ENCODE measurements at regions not wholly inside any gene's neighbourhood (a gene's known extent, or its start where the extent isn't known, plus 50 kb on each side); places are given as distances from the start of the nearest gene placed in this dataset.

DNA sequence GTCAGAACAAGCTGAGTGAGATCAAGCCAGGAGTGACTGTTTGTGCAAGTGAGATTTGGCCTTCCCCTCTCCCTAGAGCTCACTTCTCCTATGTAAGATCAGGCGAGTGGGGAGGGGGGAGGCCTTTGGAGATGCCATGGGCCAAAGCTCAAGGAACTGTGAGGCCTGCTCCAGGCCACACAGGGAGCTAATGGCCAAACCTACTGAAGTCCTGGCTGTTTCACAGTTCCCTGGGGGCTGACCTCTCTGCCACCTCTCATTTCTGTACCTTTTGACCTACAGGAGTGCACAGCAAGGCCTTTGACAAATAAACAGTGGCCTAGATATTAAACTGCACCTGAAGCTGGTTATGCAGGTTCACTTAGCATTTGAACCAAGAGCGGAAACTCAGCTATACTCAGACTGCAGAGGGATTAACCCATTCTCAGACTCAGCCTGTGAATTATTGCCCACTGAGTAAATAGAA, 235.0 kb upstream of the NT5C1B start:
- DNase-seq, result no peak

GRCh38 chr2:18821431-18821830, 232.1 kb upstream of the NT5C1B start:
- no peak for DNase-seq

DNA sequence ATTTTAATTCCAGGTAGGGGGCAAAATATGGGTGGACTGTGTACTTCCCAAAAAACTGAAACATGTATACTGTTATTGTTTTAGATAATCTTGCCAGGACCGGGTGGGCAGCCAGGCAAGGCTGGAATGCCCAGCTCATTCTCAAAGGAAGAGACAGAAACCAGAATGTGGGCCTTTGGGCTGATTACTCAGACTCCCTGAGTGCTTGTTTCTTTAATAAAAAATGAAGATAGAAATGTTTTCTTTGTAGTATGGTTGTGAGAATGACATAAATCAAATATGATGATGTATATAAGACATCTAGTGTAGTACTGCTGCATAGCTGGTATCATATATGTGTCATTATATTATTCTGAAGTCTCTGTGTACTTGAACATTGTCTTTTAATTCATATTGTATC, 231.6 kb upstream of the NT5C1B start:
- no peak for DNase-seq

GRCh38 chr2:18819566-18819965, 230.2 kb upstream of the NT5C1B start:
- no peak for DNase-seq

DNA sequence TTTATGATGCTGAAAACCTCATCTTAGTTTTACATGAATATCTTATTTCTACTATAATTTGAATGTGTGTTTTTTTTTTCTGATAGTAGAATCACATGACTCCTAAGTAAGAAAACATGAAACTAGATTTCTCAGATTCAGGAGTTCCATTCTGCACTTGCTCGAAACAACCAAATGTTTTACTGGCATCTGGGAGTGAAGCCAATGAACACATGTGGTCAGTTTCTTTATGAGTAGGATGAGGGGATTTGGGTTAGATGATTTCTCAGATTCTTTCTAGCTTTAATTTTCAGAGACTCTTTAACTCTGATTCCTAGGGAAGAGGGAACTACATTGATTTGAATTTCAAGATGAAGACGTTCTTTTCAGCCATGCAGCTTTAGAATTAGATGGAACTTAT, 225.0 kb upstream of the NT5C1B start:
- no peak for DNase-seq

- no peak for DNase-seq
These were observed 215.2 kb upstream of the NT5C1B start for GRCh38 chr2:18804536-18804935.

- no peak for DNase-seq
These were observed 214.0 kb upstream of the NT5C1B start for GRCh38 chr2:18803141-18803939.

DNA sequence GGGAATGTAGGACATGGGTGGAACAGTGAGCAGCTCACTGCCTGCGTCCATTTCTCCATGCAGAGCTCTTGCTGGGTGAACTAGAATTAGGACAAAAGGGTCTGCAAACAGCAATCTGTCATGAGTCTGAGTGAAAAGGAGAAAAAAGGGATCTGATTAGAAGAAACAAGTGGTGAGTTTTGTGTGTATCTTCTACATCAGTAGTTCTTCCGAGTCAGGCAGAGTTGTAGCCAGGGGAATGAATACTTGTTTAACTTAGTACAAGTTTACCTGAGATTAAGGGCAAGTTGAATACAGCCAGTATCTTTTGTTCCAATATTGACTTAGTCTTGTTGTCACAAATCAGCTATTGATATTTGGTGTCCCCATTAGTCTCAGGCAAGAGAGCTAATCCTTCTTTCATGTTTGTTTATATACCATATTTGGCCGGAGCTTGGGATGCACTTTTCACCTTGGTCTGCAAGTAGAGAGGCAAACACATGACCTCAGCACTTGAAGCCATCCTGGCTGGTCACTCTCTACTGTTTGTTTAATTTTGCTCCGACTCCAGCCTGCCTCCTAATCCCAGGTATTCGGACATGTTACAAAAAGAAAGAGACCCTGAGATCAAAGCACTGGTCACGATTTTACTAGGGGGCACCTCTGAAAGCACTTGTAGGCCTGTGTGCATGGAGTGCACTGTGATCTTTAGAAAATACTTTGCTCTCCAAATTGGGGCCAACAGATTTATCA, 211.0 kb upstream of the NT5C1B start:
- no peak for DNase-seq

GRCh38 chr2:18799397-18799796, 210.0 kb upstream of the NT5C1B start:
- no peak for DNase-seq

GRCh38 chr2:18797133-18797845, 207.9 kb upstream of the NT5C1B start:
- no peak for DNase-seq

DNA sequence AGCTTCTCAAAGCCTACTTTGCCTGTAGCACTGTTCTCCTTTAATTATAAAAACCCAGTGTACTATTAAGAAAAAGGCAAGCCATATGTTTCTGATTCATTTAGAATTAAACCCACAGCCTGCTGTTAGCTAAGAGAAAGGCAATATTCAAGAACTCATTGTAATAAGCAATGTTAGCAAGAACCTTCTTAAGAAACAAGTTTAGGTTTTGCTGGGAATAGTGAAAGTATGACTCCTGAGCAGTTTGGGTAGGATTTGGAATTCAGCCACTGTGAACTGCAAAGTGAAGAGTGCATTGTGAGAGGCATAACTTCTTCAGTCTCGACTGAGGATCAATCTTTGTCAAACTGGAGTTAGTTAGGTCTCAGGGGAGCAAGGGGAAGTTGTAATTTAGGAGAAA, 206.5 kb upstream of the NT5C1B start:
- no peak for DNase-seq

DNA sequence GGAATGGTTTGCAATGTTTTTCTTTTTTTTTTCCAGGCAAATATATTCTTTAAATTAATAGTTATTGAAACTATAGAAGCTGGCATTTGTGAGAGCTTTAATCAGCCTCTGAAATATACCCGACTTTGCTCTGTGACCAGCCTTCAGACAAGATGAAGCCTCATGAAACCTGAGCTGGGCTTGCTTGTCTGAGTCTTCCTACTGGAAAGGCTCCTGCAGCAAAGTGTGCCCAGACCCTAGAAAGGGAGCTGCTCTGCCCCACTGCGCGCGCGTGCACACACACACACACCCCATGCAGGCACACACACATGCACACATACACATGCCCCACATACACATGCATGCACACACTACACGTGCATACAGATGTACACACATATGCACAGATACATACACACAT, 203.3 kb upstream of the NT5C1B start:
- DNase-seq, result no peak

DNA sequence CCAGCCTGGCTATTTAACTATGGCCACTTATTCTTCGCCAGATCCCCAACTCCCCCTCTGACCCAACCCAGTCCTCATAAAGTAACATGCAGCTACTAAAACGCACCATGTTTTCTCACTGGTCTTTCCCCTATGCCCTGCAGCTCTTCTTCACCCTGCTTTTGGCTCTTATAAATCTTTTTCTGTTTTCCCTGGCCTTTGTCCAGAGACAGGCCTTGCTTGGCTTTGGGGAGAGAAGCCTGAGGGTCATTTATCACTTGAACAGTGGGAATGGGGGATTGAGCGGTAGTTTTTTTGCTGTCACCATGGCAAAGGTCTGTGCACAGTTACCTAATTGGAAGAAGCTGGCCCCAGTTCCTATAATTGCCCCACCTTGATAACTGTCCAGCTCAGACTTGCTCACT, 202.9 kb upstream of the NT5C1B start:
- DNase-seq, result no peak

- no peak for DNase-seq
These were observed 201.9 kb upstream of the NT5C1B start for GRCh38 chr2:18791172-18791797.

DNA sequence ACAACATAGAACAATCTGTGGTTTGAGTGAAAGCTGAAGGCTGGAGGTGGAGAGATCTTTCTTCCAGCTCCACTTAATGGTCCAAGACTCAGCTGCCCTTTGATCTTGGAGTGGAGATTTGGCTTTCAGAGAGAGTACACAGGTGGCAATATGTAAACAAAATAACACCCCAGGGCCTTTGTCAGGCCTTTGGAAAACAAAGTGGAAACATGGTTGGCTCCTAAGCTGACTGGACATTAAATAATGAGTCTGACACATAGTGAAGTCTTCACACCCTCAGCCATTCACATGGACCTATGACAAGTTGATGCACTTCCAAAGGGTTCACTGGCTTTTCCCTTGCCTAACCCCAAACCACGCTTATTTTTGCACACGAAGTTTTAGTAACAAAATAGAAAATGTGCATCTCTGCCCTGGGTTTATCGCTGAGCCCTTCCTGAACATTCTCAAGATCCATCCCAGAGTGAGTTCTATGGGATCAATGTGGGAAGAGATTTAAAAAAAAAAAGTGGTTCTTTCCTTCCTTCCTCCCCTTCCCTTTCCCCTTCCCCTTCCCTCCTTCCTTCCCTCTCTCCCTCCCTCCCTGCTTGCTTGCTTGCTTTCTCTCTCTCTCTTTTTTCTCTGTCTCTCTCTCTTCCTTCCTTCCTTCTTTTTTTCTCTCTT, 201.3 kb upstream of the NT5C1B start:
- DNase-seq, result no peak

DNA sequence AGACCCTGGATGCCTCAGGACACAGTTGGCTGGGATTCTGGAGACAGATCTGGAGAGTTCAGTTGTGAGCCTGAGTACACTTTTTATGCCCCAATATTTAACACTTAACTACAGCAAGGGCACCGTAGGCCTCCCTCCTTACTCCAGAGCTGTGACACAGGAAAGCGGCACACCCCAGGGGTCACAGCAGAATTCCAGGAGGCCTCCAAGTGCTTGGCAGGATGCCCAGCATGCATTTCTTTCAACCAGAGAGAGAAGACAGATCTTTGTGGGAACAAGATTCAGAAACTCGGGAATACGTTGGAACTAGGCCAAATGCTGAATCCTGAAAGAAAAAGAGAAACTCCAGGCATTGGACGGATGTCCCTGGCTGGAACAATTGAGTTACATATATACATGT, 199.2 kb upstream of the NT5C1B start:
- DNase-seq, result no peak

DNA sequence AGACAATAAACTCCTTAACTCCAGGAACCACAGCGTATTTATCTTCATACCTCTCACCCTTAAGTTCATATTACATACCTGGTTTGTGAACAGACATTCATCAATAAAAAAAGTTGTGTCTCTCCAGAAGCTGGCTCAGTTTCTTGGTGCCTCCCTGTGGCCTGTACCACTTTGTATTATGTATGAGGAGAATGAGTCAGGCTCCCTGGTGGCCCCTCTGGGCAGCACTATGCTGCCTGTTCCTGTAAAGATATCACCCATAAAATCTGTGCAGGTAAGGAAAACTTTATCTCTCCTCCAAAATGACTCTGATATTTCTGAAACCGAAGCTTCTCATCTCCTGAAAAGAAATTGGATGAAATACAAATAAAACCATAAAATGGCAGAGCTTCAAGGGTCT, 198.4 kb upstream of the NT5C1B start:
- DNase-seq, result no peak

GRCh38 chr2:18784245-18784644, 194.9 kb upstream of the NT5C1B start:
- DNase-seq, result no peak

- DNase-seq, result no peak
These were observed 192.3 kb upstream of the NT5C1B start for GRCh38 chr2:18781541-18782280.

GRCh38 chr2:18777250-18777812, 188.0 kb upstream of the NT5C1B start:
- no peak for DNase-seq

GRCh38 chr2:18771212-18771611, 181.8 kb upstream of the NT5C1B start:
- no peak for DNase-seq

- no peak for DNase-seq
These were observed 174.0 kb upstream of the NT5C1B start for GRCh38 chr2:18763338-18763737.
